Inflammatory macrophage treated with lipopolysaccharide for 4 hours (primary cell): ENCODE measurements at regions not wholly inside any gene's neighbourhood (a gene's known extent, or its start where the extent isn't known, plus 50 kb on each side); places are given as distances from the start of the nearest gene placed in this dataset.

Source experiments
- DNase-seq: peaks from one replicate; pipeline ENCODE4 v3.0.0-alpha.2; 2020

GRCh38 chr2:120924924-120925323 is 189.3 kb downstream of the GLI2 start:
- DNase-seq: no peak

- no peak for DNase-seq
These were observed 191.0 kb downstream of the GLI2 start for GRCh38 chr2:120926463-120927264.

GRCh38 chr2:120927265-120927628 is 191.6 kb downstream of the GLI2 start:
- no peak for DNase-seq

GRCh38 chr2:120929829-120930228 is 194.2 kb downstream of the GLI2 start:
- no peak for DNase-seq

GRCh38 chr2:120930236-120930635 is 194.6 kb downstream of the GLI2 start:
- no peak for DNase-seq

GRCh38 chr2:120930864-120931263 is 195.2 kb downstream of the GLI2 start:
- no peak for DNase-seq

- DNase-seq: no peak
These were observed 196.8 kb downstream of the GLI2 start for GRCh38 chr2:120932472-120932871.

- no peak for DNase-seq
These were observed 197.2 kb downstream of the GLI2 start for GRCh38 chr2:120932881-120933280.

GRCh38 chr2:120933693-120934573 is 198.3 kb downstream of the GLI2 start:
- no peak for DNase-seq

GRCh38 chr2:120934574-120935338 is 199.1 kb downstream of the GLI2 start:
- no peak for DNase-seq

GRCh38 chr2:120935339-120936313 is 200.0 kb downstream of the GLI2 start:
- DNase-seq: no peak

GRCh38 chr2:120936476-120937334 is 201.0 kb downstream of the GLI2 start:
- no peak for DNase-seq

GRCh38 chr2:120937686-120938044 is 202.0 kb downstream of the GLI2 start:
- no peak for DNase-seq

- DNase-seq: no peak
These were observed 202.5 kb downstream of the GLI2 start for GRCh38 chr2:120938045-120938771.

GRCh38 chr2:120939595-120940318 is 204.1 kb downstream of the GLI2 start:
- DNase-seq: no peak

GRCh38 chr2:120940319-120940696 is 204.6 kb downstream of the GLI2 start:
- DNase-seq: no peak

- DNase-seq: no peak
These were observed 205.1 kb downstream of the GLI2 start for GRCh38 chr2:120940726-120941256.

- no peak for DNase-seq
These were observed 206.0 kb downstream of the GLI2 start for GRCh38 chr2:120941571-120942120.

- no peak for DNase-seq
These were observed 207.0 kb downstream of the GLI2 start for GRCh38 chr2:120942658-120943057.
